ENCODE measurements at regions not wholly inside any gene's neighbourhood (a gene's known extent, or its start where the extent isn't known, plus 50 kb on each side); places are given as distances from the start of the nearest gene placed in this dataset.
A peak's percentile ranks its signal among the peaks of the same experiment; 100 is the strongest.
"Not testable (repeated sequence)": the region's sequence is repeated elsewhere in the genome, so short reads cannot be mapped to it uniquely, and the experiment has no call there.

DNA sequence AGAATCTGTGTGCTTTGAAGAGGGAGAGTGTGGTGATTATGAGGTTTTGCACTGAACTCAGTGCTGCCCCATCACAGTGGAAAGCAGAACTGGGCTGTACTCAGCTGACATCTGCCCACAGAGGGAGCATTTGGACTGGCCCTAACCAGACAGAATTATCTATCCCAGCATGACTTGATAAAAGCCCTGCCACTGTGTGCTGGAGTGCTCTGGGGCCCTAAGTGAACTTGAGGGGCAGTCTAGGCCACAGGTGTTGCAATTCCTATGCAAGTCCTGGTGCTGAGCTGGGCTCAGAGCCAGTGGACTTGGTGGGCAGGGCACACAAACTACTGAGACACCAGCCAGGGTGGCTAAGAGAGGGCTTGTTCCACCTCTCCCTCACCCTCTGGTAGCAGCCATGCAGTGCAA is 269.2 kb upstream of the CTNNB1 start:
- no peak for DNase-seq

DNA sequence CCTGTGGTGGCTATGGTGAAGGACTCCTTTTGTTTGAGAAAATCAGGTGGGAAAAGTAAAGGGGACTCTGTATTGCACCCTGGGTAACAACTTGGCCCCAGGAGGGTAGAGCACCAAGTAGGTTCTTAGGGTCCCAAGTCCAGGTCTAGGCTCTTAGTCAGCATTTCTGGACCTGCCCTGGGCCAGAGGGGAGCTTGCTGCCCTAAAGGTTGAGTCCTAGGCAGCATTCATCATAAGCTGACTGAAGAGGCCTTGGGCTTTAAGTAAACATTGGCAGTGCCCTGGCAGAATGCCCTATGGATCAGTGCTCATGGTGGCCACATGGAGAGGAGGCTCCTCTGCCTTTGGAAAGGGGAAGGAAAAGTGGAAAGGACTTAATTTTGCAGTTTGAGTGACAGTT is 268.5 kb upstream of the CTNNB1 start:
- DNase-seq: no peak

DNA sequence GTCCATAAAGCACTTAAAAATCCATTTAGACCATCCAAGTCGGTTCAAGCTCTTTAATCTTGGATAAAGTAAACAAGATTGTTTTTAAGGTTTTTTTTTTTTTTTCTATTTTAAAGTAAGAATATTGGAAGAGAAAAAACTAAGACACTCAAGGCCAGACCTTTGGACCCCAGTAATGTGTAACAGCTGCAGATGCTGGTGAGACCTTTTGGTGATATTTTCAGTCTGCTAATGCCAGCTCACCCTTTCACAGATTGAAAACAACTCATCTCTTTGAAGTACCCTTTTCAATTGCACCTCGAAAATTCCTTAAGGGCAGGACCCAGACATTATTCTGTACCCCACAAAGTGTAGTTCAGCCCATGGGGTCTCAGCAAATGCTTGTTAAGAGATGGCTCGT is 260.7 kb upstream of the CTNNB1 start:
- DNase-seq: no peak

DNA sequence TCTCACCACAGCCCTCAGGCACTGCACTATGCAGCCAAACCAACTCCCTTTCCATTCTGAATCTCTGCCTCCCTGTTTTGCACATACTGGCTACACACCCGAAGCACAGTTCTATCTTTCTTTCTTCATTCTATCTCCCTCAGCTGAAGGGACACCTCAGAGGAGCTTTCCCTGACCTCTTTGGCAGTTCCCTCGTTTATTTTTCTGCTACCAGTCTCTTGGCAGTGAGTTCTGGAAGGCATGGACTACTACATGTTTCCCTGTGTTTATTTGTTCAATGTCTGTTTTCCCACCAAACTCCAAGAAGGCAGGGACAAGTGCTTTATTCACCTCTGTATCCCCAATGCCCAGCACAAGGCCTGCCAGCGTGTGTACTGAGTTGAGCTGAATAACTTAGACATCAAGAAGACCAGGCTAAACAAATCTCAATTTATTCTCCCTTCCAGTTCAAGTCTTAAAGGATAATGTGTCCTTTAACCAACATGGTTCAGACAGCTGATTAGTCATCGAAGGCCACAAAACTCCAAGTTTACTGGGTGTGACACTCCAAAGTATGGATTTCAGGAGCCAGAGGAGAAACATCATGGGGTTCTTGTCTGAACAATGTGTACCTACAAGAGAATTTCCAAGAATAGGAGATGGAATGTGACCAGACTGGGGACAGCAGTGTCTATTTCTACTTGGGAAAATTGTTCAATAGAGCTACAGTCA is 260.1 kb upstream of the CTNNB1 start:
- peak in 1 of 58 donors; percentile 3 for DNase-seq

DNA sequence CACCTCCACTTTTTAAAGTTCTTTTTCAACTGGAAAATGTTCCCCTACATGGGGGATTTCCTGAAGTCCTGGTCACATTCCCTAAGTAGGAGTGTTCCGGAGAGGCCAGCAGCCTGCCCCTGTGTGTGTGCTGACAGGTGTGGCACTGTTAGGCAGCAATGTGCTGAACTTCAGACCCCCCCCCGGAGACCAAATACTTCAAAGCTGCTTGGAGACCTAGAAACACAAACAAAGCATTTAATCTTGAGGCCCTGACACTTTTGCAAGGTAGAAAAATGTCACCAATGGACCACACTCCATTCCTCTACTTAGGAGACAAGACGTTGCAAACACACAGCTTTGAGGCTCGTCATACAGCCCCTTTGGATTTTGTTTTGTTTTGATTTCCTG is 259.6 kb upstream of the CTNNB1 start:
- DNase-seq: no peak

DNA sequence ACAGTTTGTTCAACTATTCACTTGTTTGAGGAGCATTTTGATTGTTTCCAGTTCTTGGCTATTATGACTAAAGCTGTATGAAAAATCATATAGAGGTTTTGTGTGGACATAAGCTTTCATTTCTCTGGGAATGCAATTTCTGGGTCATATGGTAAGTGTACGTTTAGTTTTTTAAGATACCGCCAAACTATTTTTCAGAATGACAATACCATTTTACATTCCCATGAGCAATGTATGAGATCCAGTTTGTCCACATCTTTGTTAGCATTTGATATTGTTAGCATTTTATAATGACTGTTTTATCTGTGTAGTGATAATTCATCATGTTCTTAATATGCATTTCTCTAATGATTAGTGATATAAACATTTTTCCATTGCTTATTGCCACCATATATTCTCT is 258.7 kb upstream of the CTNNB1 start:
- DNase-seq: no peak

DNA sequence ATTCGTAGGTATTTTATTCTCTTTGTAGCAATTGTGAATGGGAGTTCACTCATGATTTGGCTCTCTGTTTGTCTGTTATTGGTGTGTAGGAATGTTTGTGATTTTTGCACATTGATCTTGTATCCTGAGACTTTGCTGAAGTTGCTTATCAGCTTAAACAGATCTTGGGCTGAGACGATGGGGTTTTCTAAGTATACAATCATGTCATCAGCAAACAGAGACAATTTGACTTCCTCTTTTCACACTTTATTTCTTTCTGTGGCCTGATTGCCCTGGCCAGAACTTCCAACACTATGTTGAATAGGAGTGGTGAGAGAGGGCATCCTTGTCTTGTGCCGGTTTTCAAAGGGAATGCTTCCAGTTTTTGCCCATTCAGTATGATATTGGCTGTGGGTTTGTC is 252.3 kb upstream of the CTNNB1 start:
- not testable (repeated sequence) for DNase-seq

DNA sequence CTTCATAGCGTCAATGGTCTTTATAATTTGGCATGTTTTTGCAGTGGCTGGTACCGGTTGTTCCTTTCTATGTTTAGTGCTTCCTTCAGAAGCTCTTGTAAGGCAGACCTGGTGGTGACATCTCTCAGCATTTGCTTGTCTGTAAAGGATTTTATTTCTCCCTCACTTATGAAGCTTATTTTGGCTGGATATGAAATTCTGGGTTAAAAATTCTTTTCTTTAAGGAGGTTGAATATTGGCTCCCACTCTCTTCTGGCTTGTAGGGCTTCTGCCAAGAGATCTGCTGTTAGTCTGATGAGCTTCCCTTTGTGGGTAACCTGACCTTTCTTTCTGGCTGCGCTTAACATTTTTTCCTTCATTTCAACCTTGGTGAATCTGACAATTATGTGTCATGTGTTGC is 250.0 kb upstream of the CTNNB1 start:
- DNase-seq: not testable (repeated sequence)

DNA sequence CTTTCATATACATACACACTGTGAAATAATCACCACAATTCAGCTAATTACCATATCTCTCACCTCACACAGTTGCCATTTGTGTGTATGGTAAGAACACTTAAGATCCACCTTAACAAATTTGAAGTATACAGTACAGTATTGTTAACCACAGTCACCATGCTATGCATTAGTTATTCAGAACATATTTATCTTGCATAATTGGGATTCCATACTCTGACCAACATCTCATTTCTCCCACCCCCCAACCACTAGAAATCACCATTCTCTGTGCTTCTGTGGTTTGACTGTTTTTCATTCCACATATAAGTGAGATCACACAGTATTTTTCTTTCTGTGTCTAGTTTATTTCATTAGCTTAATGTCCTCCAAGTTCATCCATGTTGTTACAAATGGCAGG is 247.7 kb upstream of the CTNNB1 start:
- no peak for DNase-seq

DNA sequence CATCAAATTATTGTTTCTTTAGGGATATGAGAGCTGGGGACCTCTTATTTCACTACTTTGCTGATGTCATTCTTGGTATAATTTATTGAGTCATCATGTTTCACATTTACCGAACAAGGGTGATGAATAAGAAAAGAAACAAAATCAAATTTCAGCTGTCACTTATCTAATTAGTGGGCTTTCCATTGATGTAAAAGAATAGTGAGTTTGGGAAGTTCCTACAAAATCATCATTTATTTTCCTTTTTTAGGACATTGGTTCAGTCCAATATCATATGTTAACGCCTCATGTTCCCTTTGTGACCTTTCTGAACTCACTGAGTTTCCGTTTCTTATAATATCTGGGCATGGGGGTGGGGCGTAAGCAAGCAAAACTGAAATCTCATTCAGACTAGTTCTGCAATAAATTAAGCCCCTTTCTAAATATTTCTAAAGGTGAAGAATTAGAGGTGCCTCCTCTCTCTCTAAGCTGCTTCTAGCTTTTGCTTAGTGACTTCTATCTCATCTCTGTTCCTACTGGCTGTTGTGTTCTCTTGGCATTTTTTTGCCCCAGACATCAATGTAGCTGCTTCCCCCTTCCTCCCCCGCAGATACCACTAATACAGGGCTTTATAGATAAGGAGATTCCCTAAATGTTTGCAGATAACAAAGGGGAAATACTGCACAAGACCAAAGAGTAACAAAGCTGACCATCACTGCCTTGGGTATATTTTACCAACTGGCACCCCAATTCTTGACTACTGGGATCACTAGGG is 238.0 kb upstream of the CTNNB1 start:
- no peak for DNase-seq

DNA sequence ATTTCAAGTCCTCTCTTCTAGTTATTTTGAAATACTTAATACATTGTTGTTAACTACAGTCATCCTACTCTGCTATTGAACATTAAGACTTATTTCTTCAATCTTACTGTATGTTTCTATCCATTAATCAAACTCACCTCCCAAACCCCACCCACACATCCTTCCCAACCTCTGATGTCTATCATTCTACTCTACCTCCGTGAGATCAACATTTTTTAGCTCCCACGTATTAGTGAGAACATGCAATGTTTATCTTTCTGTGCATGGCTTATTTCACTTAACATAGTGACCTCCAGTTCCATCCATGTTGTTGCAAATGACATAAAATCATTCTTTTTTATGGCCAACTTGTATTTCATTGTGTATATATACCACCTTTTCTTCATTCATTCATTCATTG is 236.6 kb upstream of the CTNNB1 start:
- no peak for DNase-seq

DNA sequence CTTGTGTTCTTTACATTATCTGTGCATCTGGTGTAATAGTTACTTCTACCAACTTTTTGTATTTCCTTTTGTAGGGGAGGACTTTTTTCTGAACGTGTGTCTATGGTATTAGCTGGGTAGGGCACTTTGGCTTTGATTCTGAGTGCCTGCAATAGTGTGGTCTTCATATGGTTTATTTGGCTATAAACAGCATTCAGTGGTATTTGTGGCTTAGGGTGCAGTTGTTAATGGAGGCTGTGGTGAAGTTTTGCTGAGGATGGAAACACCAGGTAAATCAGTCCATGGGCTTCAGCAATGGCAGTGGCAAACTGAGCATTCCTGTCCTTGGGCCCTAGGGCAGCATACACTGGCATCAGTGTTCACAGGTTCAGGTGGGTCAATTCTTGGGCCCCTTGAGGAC is 230.6 kb upstream of the CTNNB1 start:
- DNase-seq: no peak

DNA sequence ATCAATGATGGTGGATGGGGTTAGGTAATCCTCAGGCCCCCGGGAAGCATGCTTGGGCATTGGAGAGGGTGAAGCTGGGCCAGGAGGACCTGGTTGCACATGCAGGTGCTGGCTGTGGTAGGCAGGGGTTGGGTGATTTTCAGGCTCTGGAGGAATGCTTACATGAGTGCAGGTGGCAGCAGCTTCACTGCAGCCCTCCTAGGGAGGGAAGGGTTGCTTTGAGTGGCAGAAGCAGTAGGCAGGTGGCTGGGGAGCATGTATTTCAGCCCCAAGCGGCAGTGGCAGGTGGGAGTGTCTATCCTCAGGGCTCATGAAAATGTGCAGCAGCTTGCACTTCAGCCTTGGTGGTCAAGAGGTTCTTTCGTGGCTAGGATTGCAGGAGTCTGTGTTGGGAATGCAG is 230.0 kb upstream of the CTNNB1 start:
- no peak for DNase-seq

DNA sequence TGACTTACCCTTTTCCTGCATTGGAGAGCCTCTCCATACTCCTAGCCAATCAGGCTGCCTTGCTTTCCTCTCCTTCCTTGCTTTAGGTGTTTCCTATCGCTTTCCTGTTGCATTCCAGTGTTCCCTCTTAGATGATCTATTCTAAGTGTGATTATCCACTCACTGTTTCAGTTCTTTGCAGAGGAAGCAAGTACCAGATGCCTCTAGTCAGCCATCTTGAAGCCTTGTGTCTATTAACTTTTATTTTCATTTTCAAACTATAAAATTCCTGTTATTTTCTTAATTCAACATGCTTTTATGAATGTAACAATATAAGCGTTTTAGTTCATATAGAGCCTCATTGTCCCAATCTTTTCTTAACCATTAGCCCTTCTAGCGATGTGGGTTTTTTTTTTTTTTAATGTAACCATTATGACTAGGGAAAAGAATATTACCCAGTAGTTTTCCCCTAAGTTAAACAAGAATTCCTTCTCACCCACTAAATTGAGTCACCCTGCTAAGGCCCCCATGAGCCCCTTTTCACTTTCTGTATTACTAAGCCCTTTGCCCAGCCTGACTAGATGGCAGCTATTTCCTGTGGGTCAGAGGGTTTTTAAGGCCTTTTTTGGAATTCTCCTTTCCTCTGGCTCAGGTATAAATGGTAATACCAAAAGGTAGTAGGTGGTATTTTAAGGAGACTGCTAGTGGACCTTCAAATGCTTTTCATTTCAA is 229.4 kb upstream of the CTNNB1 start:
- no peak for DNase-seq

DNA sequence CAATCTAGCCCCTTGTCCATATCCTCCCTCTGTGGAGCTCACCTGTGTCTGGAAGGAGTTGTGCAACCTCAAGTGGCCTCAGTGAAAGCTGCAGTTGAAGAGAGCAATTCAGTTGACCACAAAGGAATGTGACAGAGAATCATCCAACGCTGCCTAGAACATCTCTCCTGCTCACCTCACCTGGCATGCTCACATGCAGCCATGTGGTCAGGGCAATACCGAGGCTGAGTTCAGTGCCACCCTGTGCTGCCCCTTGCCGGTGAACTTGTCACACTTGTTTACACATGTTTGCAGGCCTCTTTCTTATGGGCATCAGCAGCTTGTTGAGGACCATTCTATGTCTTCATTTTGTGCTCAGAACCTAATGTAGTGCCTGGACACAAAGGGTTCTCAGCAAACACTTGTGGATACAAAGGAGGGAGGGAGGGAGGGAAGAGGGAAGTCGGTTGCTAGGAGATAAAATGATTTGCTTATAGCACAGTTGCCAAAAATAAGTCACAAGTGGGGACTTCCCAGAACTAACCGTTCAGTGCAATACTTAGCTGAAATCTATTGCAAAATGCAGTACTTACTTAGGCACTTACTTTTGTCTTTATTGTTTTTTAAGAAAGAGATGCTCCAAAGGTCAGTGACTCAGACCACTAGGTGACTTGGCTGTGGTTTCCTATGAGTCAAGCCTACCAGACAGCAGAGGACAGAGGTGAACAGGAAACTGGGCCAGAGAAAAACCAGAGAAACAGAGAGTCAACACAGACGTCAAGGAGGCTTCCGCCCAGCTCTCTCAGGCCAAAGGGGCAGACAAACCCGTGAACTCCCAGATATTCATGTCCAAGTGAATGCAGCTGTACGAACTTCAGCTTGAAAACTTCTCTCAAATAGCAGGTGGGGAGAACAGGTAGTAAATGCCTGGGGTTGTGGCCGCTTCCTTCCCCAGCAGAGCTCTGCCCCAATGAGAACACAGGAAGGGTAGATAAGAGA is 227.8 kb upstream of the CTNNB1 start:
- peak in 7 of 58 donors; percentile 4 to 51 (median 31) for DNase-seq

DNA sequence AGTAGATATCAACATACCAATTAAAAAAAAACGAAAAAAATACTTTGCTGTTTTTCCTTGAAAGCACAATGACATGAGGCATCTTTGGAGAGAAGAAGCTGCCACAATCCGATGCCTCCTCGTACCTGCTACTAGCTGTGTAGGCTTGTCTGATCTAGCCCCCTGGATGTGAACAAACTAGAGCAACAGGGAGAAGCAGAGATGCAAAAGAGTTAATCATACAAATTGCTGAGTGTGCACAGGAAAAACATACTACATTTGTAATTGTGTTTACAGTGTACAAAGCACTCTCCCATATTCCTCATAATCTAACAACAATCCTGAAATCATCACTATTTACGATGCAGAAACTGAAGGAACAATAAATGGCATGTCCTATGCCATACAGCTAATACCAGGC is 227.0 kb upstream of the CTNNB1 start:
- no peak for DNase-seq

DNA sequence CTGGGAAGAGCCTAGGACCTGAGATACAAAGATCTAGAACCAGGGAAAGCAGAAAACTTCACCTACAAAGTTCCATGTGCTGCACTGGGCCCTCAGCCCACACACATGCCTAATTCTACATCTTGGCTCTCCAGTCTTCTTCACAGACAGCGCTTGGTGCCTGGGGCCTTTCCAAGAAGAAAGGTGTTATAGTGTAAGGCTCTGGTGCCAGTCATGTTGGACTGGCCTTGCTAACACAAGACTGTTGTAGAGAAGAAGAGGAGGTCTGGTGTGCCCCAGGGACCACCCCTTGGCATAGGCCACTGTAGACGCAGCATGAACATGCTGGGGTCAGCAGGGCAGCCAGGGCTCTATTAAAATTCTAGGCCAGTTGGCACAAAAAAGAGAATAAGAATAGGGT is 226.2 kb upstream of the CTNNB1 start:
- DNase-seq: peak in 1 of 58 donors; percentile 20

DNA sequence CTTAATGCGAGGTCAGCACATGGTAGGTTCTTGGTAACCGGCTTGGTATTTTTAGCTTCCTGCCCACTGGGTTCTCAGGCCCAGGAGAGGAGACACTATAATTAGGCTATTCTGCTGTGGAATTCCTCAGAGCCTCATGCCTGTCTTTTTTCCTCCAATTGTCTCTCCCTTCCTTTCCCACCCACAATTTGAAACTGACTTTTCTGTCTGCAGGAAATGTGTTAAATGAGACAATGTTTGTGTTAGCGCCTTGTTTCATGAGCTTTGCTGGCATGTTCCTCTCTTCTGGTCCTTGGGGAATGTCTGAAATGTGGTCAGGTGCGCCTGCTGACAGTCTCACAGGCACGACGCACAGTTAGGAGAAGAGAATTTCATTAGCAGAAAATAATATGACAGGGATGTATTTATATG is 223.6 kb upstream of the CTNNB1 start:
- DNase-seq: peak in 1 of 58 donors; percentile 5

DNA sequence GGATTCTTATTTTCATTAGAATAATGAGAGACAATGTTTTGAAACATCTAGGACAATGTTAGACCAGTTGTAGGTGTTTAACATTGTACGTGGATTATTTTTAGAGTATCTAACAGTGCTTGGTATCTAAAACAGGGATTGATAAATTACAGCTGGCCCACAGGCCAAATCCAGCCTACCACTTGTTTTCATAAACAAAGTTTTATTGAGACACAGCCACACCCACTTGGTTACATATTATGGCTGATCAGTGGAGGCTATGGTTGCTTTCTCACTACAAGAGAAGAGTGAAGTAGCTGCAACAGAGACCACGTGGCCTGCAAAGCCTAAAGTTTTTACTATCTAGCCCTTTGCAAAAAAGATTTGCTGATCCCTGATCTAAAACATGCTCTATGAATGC is 223.1 kb upstream of the CTNNB1 start:
- no peak for DNase-seq

DNA sequence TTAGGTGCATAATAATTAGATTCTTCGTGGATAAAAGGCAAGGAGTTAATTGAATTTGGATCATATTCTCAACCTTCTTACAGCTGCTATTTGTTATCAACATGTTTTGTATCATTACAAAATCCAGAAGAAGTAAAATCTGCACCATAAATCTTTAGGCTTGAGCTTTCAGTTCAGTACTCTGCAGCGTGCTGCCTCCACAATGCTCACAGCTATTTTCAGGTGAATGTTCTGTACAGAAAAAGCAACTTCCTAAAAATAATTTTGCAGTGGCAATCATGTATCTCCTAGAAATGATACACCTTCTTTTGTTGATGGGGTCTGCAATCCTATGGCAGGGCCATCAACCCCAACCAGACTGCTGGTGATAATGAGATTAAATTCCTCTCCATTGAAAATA is 220.9 kb upstream of the CTNNB1 start:
- DNase-seq: no peak

DNA sequence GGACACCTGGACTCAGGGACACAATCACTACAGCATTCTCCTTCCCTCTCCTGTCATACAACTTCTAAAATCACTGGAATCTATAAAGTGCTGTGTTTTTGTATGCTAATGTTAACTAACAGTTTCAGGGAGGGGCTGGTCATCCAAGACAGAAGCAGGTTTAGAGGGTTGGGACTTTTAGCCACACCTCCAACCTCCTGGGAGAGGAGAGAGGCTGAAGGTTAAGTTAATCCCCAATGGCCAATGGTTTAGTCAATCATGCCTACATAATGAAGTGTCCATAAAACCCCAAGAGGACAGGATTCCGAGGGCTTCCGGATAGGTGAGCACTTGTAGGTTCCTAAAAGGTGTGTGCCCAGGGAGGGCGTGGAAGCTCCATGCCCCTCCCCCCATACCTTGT is 219.3 kb upstream of the CTNNB1 start:
- DNase-seq: no peak

All from anterior cingulate cortex (tissue), 58 donors.